Lower leg skin (tissue), 4 donors: ENCODE measurements at regions not wholly inside any gene's neighbourhood (a gene's known extent, or its start where the extent isn't known, plus 50 kb on each side); places are given as distances from the start of the nearest gene placed in this dataset.

Source experiments
- DNase-seq, 2 donors: peaks; one replicate each; pipeline ENCODE4 v3.0.0-alpha.2; 2019; ENCODE audit warnings: low spot score in 2 of 2
- H3K4me3 ChIP-seq: fragments of 200-600 bp; sonication (generic); 2 replicates; pipeline ENCODE4 v1.5.1; 2017; ENCODE audit warnings: mild to moderate bottlenecking, low read depth; ENCODE audit not compliant: poor library complexity, severe bottlenecking
- CTCF ChIP-seq, 3 donors: fragments of 450-650 bp; IDR thresholded peaks; one replicate each; pipeline ENCODE4 v1.5.1; 2016; ENCODE audit warnings: antibody characterized with exemption in 3 of 3, mild to moderate bottlenecking in 3 of 3, moderate library complexity in 2 of 3
- POLR2A ChIP-seq, 2 donors: fragments of 450-650 bp; IDR thresholded peaks; one replicate each; pipeline ENCODE4 v1.6.1; 2016 to 2017; ENCODE audit warnings: antibody characterized with exemption in 2 of 2, mild to moderate bottlenecking in 1 of 2, moderate library complexity in 1 of 2
- WGBS, 2 donors: methylation state at CpG; one replicate each; pipeline ENCODE4 v1.1.5; 2018; 5-methylcytosine and 5-hydroxymethylcytosine counted together
- intact Hi-C: fragments of 100-400 bp; cut with DNase I; formaldehyde crosslinking; loops from one replicate; pipeline ENCODE4 v1.15.0; 2023; ENCODE audit warnings: low total_unique reads

DNA sequence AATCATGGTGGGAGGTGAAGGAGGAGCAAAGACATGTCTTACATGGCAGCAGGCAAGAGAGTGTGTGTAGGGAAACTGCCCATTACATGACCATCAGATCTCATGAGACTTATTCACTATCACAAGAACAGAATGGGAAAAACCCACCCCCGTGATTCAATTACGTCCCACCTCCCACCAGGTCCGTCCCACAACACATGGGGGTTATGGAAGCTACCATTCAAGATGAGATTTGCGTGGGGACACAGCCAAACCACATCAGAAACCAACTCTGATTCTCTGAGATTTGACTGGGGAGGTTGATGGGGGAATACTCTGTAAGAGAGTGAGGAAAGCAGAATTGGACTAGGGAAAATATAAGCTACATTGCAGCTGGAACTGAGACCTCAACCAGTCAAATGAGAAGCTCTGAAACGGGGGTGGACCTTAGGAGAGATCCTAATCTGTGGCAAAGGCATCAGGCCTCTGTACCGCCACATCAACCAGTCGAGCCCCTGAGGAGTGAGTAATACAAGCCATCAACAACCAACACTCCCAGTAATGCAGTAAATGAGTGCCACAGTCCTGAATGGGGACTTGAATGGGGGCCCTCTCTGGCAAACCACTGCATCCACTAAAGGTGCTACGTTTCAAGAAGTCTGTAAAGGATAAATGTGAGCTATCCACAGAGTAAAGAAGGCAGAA is 207.9 kb upstream of the GADL1 start:
- intact Hi-C loops, result no loop called here
- H3K4me3 ChIP-seq, result no peak overlapping the region
- no peak for DNase-seq
- WGBS, 2 donors, result 86 to 95% methylated on average over 8 of the region's 8 CpGs
- TF ChIP-seq POLR2A (IDR thresholded peaks at IDR 0.05), result no peak
- TF ChIP-seq CTCF (IDR thresholded peaks at IDR 0.05), result no peak

DNA sequence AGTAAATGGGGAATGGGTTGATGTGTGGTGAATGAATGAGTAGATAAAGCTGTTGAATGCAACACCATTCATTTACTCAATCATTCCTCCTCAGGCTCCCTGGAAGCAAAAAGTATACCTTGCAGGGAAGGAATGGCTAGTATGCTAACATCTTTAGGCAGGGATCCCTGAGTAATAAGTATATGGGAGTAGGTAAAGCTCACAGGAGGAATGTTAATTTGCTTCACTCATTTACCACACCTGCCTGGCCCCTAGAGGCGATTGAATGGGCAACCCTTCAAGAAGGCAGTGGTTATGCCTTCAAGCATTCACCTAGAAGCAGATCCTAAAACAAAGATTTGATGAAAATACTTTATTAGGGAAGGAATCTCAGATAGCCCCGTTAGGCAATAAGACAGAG is 208.7 kb upstream of the GADL1 start:
- TF ChIP-seq CTCF (IDR thresholded peaks at IDR 0.05) (no peak), POLR2A (IDR thresholded peaks at IDR 0.05) (no peak)
- no peak overlapping the region for H3K4me3 ChIP-seq
- intact Hi-C loops, result no loop called here
- DNase-seq, result no peak
- 49 to 58% methylated on average over 2 of the region's 2 CpGs for WGBS, 2 donors

DNA sequence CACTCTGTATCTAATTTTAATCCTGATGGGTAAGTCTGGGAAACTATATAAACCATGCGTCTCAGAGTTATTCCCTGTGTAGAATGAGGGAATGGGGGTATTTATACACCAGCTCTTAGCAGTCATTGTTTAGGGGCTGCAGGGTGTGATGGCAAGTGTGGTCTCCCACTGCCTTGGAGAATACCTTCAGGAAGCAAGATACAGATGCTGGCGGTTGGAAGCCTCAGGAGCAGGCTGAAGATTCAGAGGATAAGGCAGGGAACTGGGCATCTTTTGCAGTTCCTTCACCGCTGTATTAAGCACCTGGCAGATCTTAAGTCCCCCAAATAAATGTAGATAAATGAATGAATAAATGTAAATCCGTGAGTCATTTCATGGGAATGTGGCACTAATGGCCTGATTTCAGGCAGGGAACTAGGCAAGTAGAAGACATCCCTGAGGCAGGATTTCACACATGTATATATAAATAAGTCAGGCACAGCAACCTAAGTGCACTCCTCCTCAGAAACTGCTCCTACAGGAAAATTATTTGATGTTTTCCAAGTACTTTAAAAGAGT is 209.2 kb upstream of the GADL1 start:
- H3K4me3 ChIP-seq, result no peak overlapping the region
- no peak for DNase-seq
- intact Hi-C loops, result no loop called here
- TF ChIP-seq POLR2A (IDR thresholded peaks at IDR 0.05) (no peak), CTCF (IDR thresholded peaks at IDR 0.05) (no peak)
- 66 to 77% methylated on average over 4 of the region's 4 CpGs for WGBS, 2 donors

- no peak overlapping the region for H3K4me3 ChIP-seq
- no peak for DNase-seq
- intact Hi-C loops, result no loop called here
- WGBS, 2 donors, result 78 to 82% methylated on average over 1 of the region's 1 CpG
- TF ChIP-seq POLR2A (IDR thresholded peaks at IDR 0.05), result no peak
- no peak for TF ChIP-seq CTCF (IDR thresholded peaks at IDR 0.05)
Measured at GRCh38 chr3:31105011-31105410, 210.6 kb upstream of the GADL1 start.

DNA sequence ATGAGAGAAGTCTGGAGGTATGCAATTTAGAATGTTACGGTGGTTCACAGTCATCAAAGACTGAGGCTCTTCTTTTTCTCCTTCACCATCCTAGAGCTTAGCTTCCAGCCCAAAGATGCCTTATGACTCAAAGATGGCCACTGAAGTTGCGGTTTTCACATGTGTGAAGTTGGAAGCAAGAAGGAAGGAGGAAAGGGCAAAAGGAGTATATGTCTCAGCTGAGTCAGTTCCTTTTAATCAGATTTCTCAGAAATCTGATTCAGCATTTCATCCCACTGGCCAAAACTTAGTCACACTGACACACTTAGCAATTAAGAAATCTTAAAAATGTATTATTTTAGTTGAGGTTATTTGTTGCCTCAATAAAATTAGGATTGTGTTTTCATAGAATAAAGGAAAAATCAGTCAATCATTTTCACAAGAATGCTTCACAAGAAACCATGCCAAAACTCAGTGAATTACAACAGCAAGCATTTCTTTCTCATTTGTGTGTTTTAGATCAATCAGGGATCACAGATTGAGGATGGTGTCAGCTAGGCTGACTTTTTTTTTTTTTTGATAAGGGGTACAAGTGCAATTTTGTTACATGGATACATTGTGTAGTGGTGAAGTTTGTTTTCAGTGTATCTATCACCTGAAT is 211.1 kb upstream of the GADL1 start:
- 39 to 52% methylated on average over 2 of the region's 2 CpGs for WGBS, 2 donors
- no peak overlapping the region for H3K4me3 ChIP-seq
- TF ChIP-seq POLR2A (IDR thresholded peaks at IDR 0.05), result no peak
- TF ChIP-seq CTCF (IDR thresholded peaks at IDR 0.05), result no peak
- no peak for DNase-seq
- intact Hi-C loops, result no loop called here
